ENCODE measurements at regions not wholly inside any gene's neighbourhood (a gene's known extent, or its start where the extent isn't known, plus 50 kb on each side); places are given as distances from the start of the nearest gene placed in this dataset.
"Not testable (repeated sequence)": the region's sequence is repeated elsewhere in the genome, so short reads cannot be mapped to it uniquely, and the experiment has no call there.

DNA sequence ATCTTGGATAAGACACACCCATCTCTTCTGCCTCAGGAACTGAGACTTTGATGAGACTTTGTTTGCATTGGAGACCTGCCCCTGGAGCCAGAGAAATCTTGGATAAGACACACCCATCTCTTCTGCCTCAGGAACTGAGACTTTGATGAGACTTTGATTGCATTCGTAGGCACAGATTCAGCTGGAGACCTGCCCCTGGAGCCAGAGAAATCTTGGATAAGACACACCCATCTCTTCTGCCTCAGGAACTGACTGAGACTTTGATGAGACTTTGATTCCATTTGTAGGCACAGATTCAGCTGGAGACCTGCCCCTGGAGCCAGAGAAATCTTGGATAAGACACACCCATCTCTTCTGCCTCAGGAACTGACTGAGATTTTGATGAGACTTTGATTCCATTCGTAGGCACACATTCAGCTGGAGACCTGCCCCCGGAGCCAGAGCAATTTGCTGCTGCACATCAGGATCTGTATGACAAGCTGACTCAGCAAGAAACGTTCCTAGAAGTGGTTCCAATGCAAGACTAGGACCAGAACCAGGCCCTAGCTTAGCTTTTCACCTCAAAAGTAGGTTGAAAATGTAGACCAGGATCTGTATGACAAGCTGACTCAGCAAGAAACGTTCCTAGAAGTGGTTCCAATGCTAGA, 54.0 kb upstream of the TMEM97 start:
- not testable (repeated sequence) for H3K27me3 ChIP-seq (ENCODE audit: control insufficient read depth, insufficient read depth, low read length); H3K4me2 ChIP-seq (ENCODE audit: extremely low read depth, insufficient read depth, low read length); H3K9ac ChIP-seq (ENCODE audit: insufficient read depth, low read length); H4K20me1 ChIP-seq (ENCODE audit: control insufficient read depth, extremely low read depth, insufficient read depth, low read length); H3K36me3 ChIP-seq (ENCODE audit: control insufficient read depth, insufficient read depth, low read length); H2AFZ ChIP-seq (ENCODE audit: low read length); DNase-seq (ENCODE audit: low read depth in 2 of 2); H3K27ac ChIP-seq (ENCODE audit: insufficient read depth, low read length); H3K79me2 ChIP-seq (ENCODE audit: control insufficient read depth, insufficient read depth, low read length); H3K4me3 ChIP-seq (replicated peaks in 1 of 4; ENCODE audit: control extremely low read depth in 1 of 4, insufficient read depth in 1 of 4, low read depth in 3 of 4, low read length in 4 of 4); H3K9me3 ChIP-seq (ENCODE audit: control insufficient read depth, insufficient read depth, low read depth, low read length); H3K4me1 ChIP-seq (ENCODE audit: control insufficient read depth, extremely low read depth, insufficient read depth, low read length)

DNA sequence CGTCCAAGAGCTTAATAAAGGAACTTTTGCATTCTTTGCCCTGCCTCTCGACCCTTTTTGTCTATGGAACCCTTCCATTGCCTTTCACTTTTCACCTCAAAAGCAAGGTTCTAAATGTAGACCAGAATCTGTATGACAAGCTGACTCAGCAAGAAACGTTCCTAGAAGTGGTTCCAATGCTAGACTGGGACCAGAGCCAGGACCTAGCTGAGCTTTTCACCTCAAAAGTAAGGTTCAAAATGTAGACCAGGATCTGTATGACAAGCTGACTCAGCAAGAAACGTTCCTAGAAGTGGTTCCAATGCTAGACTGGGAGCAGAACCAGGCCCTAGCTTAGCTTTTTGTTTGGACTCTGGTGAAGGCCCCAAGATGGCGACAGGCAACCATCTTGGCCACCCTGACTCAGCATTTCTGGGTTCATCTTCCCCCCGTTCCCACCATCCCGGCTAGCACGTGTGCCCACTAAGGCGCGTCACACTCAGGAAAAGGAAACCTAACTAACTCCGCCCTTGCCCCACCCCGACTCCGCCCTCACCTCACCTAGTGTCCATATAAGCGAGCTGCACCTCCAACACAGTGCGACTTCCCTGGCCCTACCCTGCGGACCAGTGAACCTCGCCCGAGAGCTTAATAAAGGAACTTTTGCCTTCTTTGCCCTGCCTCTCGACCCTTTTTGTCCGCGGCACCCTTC, 53.0 kb upstream of the TMEM97 start:
- not testable (repeated sequence) for H3K27me3 ChIP-seq (ENCODE audit: control insufficient read depth, insufficient read depth, low read length); DNase-seq (ENCODE audit: low read depth in 2 of 2); H3K36me3 ChIP-seq (ENCODE audit: control insufficient read depth, insufficient read depth, low read length); H4K20me1 ChIP-seq (ENCODE audit: control insufficient read depth, extremely low read depth, insufficient read depth, low read length); H3K4me2 ChIP-seq (ENCODE audit: extremely low read depth, insufficient read depth, low read length); H3K4me1 ChIP-seq (ENCODE audit: control insufficient read depth, extremely low read depth, insufficient read depth, low read length); H2AFZ ChIP-seq (ENCODE audit: low read length); H3K79me2 ChIP-seq (ENCODE audit: control insufficient read depth, insufficient read depth, low read length); H3K4me3 ChIP-seq (replicated peaks in 1 of 4; ENCODE audit: control extremely low read depth in 1 of 4, insufficient read depth in 1 of 4, low read depth in 3 of 4, low read length in 4 of 4); H3K9ac ChIP-seq (ENCODE audit: insufficient read depth, low read length); H3K9me3 ChIP-seq (ENCODE audit: control insufficient read depth, insufficient read depth, low read depth, low read length); H3K27ac ChIP-seq (ENCODE audit: insufficient read depth, low read length)

DNA sequence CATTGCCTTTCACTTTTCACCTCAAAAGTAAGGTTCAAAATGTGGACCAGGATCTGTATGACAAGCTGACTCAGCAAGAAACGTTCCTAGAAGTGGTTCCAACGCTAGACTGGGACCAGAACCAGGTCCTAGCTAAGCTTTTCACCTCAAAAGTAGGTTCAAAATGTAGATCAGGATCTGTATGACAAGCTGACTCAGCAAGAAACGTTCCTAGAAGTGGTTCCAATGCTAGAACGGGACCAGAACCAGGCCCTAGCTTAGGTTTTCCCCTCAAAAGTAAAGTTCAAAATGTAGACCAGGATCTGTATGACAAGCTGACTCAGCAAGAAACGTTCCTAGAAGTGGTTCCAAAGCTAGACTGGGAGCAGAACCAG, 52.5 kb upstream of the TMEM97 start:
- H3K4me3 ChIP-seq (replicated peaks in 1 of 4; ENCODE audit: control extremely low read depth in 1 of 4, insufficient read depth in 1 of 4, low read depth in 3 of 4, low read length in 4 of 4); H3K27ac ChIP-seq (ENCODE audit: insufficient read depth, low read length); H3K27me3 ChIP-seq (ENCODE audit: control insufficient read depth, insufficient read depth, low read length); H3K9me3 ChIP-seq (ENCODE audit: control insufficient read depth, insufficient read depth, low read depth, low read length); H4K20me1 ChIP-seq (ENCODE audit: control insufficient read depth, extremely low read depth, insufficient read depth, low read length); H3K4me1 ChIP-seq (ENCODE audit: control insufficient read depth, extremely low read depth, insufficient read depth, low read length); H3K4me2 ChIP-seq (ENCODE audit: extremely low read depth, insufficient read depth, low read length); H3K9ac ChIP-seq (ENCODE audit: insufficient read depth, low read length); H2AFZ ChIP-seq (ENCODE audit: low read length); H3K36me3 ChIP-seq (ENCODE audit: control insufficient read depth, insufficient read depth, low read length); H3K79me2 ChIP-seq (ENCODE audit: control insufficient read depth, insufficient read depth, low read length); DNase-seq (ENCODE audit: low read depth in 2 of 2): not testable (repeated sequence)

DNA sequence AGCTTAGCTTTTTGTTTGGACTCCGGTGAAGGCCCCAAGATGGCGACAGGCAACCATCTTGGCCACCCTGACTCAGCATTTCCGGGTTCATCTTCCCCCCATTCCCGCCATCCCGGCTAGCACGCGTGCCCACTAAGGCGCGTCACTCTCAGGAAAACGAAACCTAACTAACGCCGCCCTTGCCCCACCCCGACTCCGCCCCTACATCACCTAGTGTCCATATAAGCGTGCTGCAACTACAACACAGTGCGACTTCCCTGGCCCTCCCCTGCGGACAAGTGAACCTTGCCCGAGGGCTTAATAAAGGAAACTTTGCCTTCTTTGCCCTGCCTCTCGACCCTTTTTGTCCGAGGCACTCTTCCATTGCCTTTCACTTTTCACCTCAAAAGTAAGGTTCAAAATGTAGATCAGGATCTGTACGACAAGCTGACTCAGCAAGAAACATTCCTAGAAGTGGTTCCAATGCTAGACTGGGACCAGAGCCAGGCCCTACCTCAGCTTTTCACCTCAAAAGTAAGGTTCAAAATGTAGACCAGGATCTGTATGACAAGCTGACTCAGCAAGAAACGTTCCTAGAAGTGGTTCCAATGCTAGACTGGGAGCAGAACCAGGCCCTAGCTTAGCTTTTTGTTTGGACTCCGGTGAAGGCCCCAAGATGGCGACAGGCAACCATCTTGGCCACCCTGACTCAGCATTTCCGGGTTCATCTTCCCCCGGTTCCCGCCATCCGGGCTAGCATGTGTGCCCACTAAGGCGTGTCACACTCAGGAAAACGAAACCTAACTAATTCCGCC, 51.9 kb upstream of the TMEM97 start:
- not testable (repeated sequence) for H3K4me2 ChIP-seq (ENCODE audit: extremely low read depth, insufficient read depth, low read length); H3K4me1 ChIP-seq (ENCODE audit: control insufficient read depth, extremely low read depth, insufficient read depth, low read length); H3K36me3 ChIP-seq (ENCODE audit: control insufficient read depth, insufficient read depth, low read length); H3K4me3 ChIP-seq (replicated peaks in 1 of 4; ENCODE audit: control extremely low read depth in 1 of 4, insufficient read depth in 1 of 4, low read depth in 3 of 4, low read length in 4 of 4); DNase-seq (ENCODE audit: low read depth in 2 of 2); H3K27me3 ChIP-seq (ENCODE audit: control insufficient read depth, insufficient read depth, low read length); H2AFZ ChIP-seq (ENCODE audit: low read length); H3K9ac ChIP-seq (ENCODE audit: insufficient read depth, low read length); H4K20me1 ChIP-seq (ENCODE audit: control insufficient read depth, extremely low read depth, insufficient read depth, low read length); H3K79me2 ChIP-seq (ENCODE audit: control insufficient read depth, insufficient read depth, low read length); H3K9me3 ChIP-seq (ENCODE audit: control insufficient read depth, insufficient read depth, low read depth, low read length); H3K27ac ChIP-seq (ENCODE audit: insufficient read depth, low read length)

Data from fibroblast of lung (primary cell).